NCI-H510A treated with DMSO at 0.1 percent for 48 hours (cell line): ENCODE measurements at regions not wholly inside any gene's neighbourhood (a gene's known extent, or its start where the extent isn't known, plus 50 kb on each side); places are given as distances from the start of the nearest gene placed in this dataset.

Experiments used
- DNase-seq: peaks from one replicate; lab custom pipeline; 2025; lab: John Stamatoyannopoulos, UW

DNA sequence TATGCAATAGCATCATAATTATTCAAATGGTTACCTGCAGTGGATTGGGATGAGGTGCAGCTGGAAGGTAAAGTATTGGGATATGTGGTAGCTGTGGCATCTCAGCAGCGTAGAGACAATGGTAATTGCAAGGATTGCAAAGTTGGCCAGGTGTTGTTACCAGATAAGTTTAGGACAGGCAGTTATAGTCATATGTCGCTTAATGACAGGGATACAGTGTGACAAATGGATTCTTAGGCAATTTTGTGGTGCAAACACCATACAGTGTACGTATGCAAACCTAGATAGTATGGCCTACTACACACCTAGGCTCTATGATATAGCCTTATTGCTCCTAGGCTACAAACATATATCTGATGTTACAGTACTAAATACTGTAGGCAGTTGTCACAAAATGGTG, 163.5 kb upstream of the LYZL2 start:
- no peak for DNase-seq

DNA sequence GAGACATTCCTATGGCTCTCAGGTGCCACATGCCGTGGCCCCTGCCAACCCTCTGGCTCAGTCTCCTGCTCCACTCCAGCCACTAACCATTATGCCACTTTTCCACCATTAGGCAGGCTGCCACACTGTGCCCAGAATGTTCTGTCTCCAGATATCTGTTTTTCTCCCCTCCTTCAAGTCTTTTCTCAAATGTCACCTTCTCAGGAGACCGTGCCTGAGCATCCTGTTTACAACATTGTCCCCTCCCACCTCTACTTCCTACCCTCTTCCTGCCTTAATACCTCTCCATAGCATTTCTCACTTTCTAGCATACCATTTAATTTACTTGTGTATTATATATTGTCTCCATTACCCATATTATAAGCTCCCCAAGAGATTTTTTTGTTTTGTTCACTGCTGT, 162.5 kb upstream of the LYZL2 start:
- DNase-seq, result no peak

DNA sequence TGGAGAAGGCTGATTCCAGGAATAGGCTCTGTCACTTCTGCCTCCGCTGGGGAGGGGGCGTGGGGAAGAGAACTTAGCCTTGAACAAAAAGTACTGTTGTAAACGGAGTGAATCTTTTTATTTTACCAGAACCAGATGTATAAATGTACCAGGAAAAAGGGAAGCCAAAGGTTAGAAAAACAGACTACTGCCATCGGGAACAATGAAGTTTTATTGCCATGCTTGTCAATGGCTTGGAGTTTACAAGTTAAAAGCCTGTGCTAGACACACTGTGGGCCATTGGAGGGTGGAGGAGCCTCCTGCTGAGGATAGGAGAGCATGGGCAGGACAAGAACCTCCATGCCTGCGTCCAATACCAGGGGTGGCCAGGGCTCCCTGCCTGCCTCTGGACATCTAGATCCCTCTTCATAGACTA, 161.7 kb upstream of the LYZL2 start:
- DNase-seq, result no peak

- no peak for DNase-seq
Observed at GRCh38 chr10:30789806-30790205, 160.3 kb upstream of the LYZL2 start.

GRCh38 chr10:30788307-30788706, 158.8 kb upstream of the LYZL2 start:
- no peak for DNase-seq

- no peak for DNase-seq
Observed at GRCh38 chr10:30786906-30787305, 157.4 kb upstream of the LYZL2 start.

- DNase-seq, result no peak
Observed at GRCh38 chr10:30786131-30786530, 156.6 kb upstream of the LYZL2 start.

DNA sequence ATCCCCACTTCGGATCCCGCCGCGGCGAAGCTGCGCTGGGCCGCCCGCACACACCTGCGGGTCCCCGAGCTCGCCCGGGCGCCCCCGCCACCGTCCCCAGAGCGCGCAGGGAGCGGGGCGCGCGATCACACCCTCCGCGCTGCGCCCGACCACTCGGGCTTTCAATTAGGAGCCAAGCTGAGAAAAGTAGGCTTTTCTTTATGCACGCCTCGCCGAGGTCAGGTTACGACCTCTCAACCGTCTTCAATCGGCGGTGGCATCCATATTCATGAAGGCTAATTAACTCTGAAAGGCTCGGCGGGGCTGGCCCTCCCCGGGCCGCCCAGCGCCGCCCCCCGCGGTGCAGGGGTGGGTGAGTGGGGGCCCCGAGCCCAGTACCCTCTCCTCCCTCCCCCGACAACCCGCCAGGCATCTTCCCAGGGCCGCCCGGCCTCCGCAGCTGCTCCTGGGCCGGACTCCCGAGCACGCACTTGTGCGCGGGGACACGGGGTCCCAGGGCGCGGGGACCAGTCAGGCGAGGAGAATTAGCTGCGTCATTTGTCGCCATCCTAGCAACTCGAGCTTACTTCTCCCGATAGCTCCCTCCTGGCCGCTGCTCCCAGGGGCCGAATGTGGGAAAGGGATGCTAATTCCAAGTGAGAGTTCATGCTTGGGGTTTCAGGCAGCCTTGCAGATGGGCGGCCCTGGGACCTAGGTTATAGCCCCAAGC, 155.5 kb upstream of the LYZL2 start:
- DNase-seq, result peak; percentile 59

DNA sequence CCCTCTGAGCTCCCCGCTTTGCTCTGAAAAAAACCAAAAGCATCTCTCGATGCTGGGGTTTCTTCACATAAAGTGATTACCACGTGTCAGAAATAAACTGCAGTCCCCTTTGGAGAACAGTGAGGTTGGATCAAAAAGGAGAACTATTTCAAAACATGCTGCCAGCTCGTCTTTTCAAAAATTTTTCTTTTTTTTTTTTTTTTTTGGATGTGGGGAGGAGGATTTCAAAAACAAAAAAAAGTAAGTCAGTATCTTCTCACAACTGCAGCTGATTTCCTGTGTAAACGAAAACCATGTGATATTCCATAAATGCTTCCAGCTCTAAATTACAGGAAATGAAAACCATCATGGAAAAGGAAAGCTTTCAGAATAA, 155.0 kb upstream of the LYZL2 start:
- no peak for DNase-seq

DNA sequence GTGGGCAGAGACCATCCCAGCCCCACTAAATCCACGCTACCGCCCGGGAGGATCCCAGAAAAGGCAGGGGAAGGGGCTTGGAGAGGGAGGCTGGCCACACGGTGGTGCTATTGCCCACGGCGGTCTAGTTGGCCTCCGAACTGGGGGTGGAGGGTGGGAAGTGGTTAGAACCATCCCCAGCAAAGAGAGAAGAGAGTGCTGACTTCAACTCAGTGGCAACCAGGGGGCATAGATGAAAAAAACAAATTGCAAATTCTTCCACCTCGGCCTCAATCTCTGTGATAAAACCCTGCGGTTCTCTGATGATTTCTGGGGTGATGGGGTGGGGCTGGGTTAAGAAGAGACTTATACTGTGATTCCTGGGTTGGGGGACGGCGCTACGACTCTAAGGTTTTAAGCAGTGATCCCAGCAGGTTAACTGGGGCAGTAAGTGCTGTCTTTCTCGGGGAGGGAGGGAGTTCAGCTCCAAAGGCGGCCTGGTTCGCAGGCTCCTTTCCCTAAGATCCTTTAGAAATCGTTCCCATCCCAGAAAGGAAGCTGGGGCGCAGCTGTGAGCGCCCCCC, 154.5 kb upstream of the LYZL2 start:
- DNase-seq, result peak; percentile 33

DNA sequence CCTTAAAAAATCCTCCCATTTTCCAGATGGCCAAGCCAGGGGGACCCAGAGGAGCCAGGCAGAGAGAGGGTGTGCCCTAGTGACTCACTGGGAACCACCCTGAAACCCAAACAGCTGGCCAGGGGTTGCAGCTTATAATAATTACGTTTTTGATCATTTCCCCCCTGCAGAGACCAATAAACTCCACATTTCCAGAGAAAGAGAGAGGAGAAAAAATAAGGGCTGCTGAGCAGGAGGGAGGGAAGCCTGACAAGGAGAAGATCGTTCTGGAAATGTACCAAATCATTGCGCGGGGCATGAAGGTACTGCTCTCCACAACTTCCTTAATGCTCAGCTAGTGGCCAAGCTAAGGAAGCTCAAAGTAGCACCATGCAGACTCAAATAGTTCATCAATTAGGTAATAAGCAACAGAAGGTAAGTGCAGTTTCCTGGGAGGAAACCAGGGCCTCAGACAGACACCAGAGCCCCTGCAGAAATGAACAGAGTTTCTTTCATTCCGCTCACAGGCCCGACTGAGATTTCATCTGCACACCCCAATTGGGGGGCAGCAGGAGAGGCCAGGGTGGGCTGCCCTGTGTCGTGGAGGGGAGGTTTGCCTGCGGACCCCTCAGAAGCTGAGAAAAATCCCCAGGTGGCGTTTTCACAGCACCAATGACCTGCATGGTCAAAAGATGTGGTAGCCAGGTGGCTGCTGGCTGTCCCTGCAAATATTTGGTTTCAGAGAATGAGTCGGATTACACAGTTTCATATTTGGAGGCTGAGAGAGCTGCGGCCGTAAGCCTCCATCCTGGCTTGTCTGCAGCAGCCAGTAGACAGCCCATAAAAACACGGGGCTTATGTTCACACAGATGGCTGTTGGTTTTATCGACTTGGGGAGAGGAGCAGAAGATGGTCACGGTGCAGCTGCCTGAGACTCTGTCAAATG, 153.2 kb upstream of the LYZL2 start:
- no peak for DNase-seq

DNA sequence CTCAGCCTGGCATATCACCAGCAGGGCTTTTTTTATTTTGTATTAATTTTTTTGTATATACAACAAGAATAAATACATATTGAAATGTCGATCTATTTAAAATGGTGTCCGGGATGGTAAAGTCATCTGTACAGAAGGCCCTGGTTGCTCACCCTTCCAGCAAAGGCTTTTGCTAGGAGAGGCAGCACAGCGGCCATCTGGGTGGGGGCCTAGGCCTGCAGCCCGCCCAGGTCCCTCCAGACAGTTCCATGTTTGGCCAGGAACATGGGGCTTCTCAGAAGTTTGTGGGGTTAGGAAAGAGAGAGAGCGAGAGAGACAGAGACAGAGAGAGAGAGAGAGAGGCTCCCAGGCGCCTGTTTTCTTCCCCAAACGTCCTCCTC, 152.6 kb upstream of the LYZL2 start:
- no peak for DNase-seq

DNA sequence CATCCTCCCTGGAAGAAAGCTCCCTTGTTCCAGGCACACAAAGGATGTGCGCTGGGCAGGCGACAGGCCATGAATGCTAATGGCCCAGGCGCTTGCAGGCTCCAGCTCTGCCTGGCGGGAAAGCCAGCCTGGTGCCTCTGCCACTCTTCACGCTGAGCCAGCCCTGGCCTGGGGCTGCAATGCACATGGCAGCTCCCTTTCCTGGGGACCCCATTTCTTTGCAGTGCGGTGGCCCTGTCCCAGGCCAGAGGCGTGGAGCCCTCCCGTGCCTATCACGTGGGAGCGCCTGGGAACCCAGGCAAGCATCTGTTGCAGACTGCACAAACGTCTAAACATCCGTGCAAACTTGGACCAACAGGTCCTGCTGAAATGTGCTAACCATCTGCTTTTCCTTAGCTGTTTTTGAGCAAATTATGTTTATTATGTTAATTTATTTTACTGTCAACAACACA, 152.1 kb upstream of the LYZL2 start:
- no peak for DNase-seq

DNA sequence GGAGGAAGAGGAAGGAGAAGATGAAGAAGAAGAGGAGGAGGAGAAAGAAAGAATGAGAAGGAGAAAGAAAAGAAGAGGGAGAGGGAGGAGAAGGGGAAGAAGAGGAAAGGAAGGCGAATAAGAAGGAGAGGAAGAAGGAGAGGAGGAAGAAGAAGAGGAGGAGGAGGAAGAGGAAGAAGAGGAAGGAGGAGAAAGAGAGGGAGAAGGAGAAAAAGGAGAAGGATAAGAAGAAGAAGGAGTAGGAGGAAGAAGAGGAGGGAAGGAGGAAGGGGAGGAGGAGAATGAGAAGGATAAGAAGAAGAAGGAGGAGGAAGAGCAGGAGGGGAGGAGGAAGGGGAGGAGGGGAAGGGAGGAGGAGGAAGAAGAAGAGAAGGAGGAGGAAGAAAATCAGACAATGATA, 149.2 kb upstream of the LYZL2 start:
- DNase-seq, result no peak

GRCh38 chr10:30775779-30776591, 146.4 kb upstream of the LYZL2 start:
- DNase-seq, result no peak

DNA sequence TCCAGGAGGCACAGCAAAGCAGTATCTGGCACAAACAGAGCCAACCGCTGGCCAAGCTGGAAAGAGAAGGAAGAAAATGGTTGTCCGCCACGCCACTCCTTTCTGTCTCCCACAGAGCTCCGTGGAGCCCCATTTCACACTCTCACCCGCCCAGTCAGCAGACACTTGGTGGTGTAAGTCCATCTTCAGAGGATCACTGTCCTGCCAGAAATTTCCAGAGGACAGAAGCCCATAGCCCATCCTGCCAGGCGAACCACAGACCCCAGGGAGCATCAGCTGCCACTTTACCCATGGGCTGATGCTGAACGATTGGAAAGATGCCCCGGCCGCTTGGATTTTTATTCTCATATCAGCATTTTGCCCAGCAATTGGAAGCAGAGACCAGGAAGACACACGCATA, 144.7 kb upstream of the LYZL2 start:
- no peak for DNase-seq

GRCh38 chr10:30773501-30773900, 143.9 kb upstream of the LYZL2 start:
- no peak for DNase-seq

- no peak for DNase-seq
Observed at GRCh38 chr10:30770816-30771215, 141.3 kb upstream of the LYZL2 start.

GRCh38 chr10:30770229-30770628, 140.7 kb upstream of the LYZL2 start:
- DNase-seq, result no peak

DNA sequence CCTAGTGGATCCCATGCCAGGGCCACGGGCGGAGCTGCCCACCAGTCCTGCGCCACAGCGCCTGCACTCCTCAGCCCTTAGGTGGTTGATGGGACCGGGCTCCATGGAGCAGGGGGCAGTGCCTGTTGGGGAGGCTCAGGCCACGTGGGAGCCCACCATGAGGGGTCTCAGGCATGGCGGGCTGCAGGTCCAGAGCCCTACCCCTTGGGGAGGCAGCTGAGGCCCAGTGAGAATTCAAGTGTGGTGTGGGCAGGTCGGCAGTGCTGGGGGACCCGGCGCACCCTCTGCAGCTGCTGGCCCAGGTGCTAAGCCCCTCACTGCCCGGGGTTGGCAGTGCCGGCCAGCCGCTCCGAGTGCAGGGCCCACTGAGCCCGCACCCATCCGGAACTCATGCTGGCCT, 139.8 kb upstream of the LYZL2 start:
- no peak for DNase-seq

DNA sequence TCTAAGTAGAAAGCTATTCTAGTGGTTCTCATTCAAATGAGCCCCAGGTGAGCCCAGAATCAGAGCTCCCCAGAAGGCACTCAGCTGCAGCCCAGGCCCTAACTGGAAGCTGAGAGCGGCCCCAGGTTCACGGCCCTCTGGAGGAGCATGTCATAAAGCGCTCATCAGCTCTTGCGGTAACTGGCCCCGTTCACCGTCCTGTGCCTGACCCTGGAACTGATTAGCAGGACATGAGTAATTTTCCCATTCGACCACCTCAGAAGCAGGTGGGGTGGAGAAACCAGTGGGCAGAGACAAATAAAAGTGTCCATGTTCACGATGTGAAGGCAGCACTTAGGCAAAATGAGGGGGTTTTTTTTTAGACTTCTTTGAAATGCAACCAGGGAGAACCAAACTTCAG, 136.1 kb upstream of the LYZL2 start:
- DNase-seq, result no peak

- no peak for DNase-seq
Observed at GRCh38 chr10:30765022-30765615, 135.6 kb upstream of the LYZL2 start.
